HEK293T (cell line): ENCODE measurements at regions not wholly inside any gene's neighbourhood (a gene's known extent, or its start where the extent isn't known, plus 50 kb on each side); places are given as distances from the start of the nearest gene placed in this dataset.

Experiments
- CTCF ChIA-PET: fragments of 350-600 bp; formaldehyde crosslinking; extraction: SDS; loops from one replicate; lab custom pipeline; 2021; ENCODE audit warnings: antibody characterized with exemption, inconsistent platforms; lab: Yijun Ruan, JAX
- POLR2A ChIA-PET: fragments of 350-600 bp; formaldehyde crosslinking; extraction: SDS; loops from one replicate; lab custom pipeline; 2020; ENCODE audit warnings: antibody characterized with exemption, inconsistent platforms; lab: Yijun Ruan, JAX
- DNase-seq: peaks from one replicate; pipeline ENCODE4 v3.0.0; 2012; ENCODE audit warnings: mixed read lengths; ENCODE audit errors: extremely low spot score
- ARNT ChIP-seq: fragments of 450-650 bp; IDR thresholded peaks from 2 replicates; pipeline ENCODE4 v1.6.1; 2017; ENCODE audit warnings: mild to moderate bottlenecking
- BHLHE40 ChIP-seq: fragments of 450-650 bp; IDR thresholded peaks from 2 replicates; pipeline ENCODE4 v1.6.1; 2016; ENCODE audit warnings: mild to moderate bottlenecking, moderate library complexity, borderline replicate concordance
- CTBP1 ChIP-seq: fragments of 450-650 bp; IDR thresholded peaks from 2 replicates; pipeline ENCODE4 v1.6.1; 2016; ENCODE audit warnings: borderline replicate concordance
- ELF4 ChIP-seq: fragments of 450-650 bp; IDR thresholded peaks from 2 replicates; pipeline ENCODE4 v1.6.1; 2017; ENCODE audit warnings: antibody characterized with exemption
- FOXA1 ChIP-seq: fragments of 450-650 bp; IDR thresholded peaks from 2 replicates; pipeline ENCODE4 v1.6.1; 2016; ENCODE audit warnings: mild to moderate bottlenecking
- FOXK2 ChIP-seq: fragments of 450-650 bp; IDR thresholded peaks from 2 replicates; pipeline ENCODE4 v1.6.1; 2016; ENCODE audit warnings: mild to moderate bottlenecking
- FOXM1 ChIP-seq: fragments of 450-650 bp; IDR thresholded peaks from 2 replicates; pipeline ENCODE4 v1.6.1; 2017; ENCODE audit warnings: mild to moderate bottlenecking, borderline replicate concordance
- HDGF ChIP-seq: fragments of 450-650 bp; IDR thresholded peaks from 2 replicates; pipeline ENCODE4 v1.6.1; 2017; ENCODE audit warnings: antibody characterized with exemption, borderline replicate concordance
- L3MBTL2 ChIP-seq: fragments of 450-650 bp; conservative IDR thresholded peaks from 2 replicates; pipeline ENCODE4 v1.6.1; 2016; ENCODE audit warnings: mild to moderate bottlenecking
- LEF1 ChIP-seq: fragments of 450-650 bp; IDR thresholded peaks from 2 replicates; pipeline ENCODE4 v1.6.1; 2017; ENCODE audit warnings: mild to moderate bottlenecking, borderline replicate concordance
- NFRKB ChIP-seq: fragments of 450-650 bp; IDR thresholded peaks from 2 replicates; pipeline ENCODE4 v1.6.1; 2016; ENCODE audit warnings: mild to moderate bottlenecking, moderate library complexity
- SP1 ChIP-seq: fragments of 450-650 bp; IDR thresholded peaks from 2 replicates; pipeline ENCODE4 v1.6.1; 2017
- SUZ12 ChIP-seq: fragments of 450-650 bp; IDR thresholded peaks from 2 replicates; pipeline ENCODE4 v1.6.1; 2016; ENCODE audit warnings: mild to moderate bottlenecking
- TARDBP ChIP-seq: fragments of 450-650 bp; IDR thresholded peaks from 2 replicates; pipeline ENCODE4 v1.6.1; 2016
- ZNF384 ChIP-seq: fragments of 450-650 bp; IDR thresholded peaks from 2 replicates; pipeline ENCODE4 v1.6.1; 2016
- TF ChIP-seq, protein P1 (sequence below): fragments of 450-650 bp; IDR thresholded peaks from 2 replicates; pipeline ENCODE4 v1.6.1; 2016

DNA sequence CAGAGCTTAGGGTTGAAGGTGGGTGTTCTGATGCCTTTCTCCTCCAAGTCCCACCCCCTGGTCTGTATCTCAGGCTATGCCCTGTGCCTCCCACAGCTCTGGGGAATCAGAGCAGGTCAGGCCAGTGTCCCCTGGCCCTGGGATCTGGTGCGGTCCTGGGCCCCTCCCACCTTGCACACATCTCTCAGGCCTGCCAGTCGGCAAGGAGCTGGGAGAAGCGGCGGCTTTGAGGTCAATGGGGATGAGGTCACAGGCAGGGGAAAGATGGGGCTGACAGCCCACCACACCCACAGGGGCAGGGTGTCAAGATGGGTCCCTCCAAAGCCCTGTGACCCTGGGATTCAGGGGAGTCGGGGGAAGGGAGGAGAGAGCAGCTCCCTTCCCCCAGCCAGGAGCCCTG lies 65.4 kb upstream of the CASZ1 start:
- no peak for DNase-seq
- CTCF ChIA-PET = interaction anchor here (1.1 kb wide), 1 partner anchor 24 kb away, joined by 3 read pairs; no protein-coding TSS in a partner anchor
- TF ChIP-seq ELF4 = no peak
- no peak for TF ChIP-seq L3MBTL2
- no peak for TF ChIP-seq FOXK2
- no peak for TF ChIP-seq SUZ12
- POLR2A ChIA-PET = no interaction called here

DNA sequence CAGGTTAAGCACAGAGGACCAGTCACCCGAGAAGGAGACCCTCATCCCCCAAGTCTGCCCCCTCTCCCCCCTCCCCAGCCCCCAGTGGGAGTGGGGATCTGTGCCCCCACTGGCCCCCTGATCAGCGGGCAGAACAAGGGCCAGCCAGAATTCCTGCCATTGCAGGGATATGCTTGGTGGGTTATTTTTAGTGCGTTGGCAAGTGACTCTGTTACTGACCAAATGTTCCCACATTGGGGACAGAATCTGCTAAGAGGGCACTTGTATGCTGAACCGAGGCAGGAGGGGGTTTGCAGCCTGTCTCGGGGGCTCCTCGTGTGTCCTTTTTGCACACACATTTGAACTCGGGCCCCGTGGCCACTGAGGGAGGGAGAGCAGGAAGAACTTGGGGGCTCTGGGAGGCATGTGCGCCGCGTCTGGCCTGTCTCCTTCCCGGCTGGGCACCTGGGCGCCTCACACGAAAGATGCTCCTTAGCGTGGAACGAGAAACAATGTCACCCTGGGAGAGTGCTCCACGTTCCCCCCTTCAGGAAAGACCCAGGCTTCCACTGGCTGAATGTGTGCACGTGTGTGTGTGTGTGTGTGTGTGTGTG lies 66.4 kb upstream of the CASZ1 start:
- no peak for DNase-seq
- ChIA-PET POLR2A (no interaction called here), CTCF (no interaction called here)
- TF ChIP-seq ARNT (no peak), CTBP1 (no peak), NFRKB (no peak), ELF4 (no peak)

DNA sequence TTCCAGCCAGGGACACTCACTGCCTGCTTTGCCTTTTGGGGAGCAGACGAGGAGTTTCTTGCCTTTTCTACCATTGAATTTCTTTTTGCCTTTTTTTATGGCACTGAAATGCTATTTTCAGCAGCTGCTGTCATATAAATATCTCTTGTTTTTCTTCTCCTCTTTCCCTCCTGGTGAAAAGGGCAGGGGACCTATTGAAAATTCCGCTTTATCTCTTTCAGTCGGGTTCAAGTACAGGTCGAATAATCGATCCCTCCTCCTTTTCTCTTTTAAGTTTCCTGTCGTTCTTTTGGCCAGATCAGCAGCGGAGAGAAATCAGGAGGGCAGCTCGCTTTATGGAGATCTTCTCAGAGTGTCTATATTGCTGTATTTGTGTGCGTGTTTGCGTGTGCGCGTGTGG lies 67.4 kb upstream of the CASZ1 start:
- CTCF ChIA-PET = interaction anchor here (1.1 kb wide), 1 partner anchor 172 kb away, joined by 3 read pairs; no protein-coding TSS in a partner anchor
- TF ChIP-seq SP1 (no peak), HDGF (no peak), ARNT (no peak), L3MBTL2 (no peak), SUZ12 (no peak), TARDBP (no peak), FOXM1 (no peak), LEF1 (no peak), FOXA1 (no peak), ELF4 (no peak), NFRKB (no peak), CTBP1 (no peak), BHLHE40 (no peak), ZNF384 (no peak), FOXK2 (no peak)
- TF ChIP-seq, protein P1, sequence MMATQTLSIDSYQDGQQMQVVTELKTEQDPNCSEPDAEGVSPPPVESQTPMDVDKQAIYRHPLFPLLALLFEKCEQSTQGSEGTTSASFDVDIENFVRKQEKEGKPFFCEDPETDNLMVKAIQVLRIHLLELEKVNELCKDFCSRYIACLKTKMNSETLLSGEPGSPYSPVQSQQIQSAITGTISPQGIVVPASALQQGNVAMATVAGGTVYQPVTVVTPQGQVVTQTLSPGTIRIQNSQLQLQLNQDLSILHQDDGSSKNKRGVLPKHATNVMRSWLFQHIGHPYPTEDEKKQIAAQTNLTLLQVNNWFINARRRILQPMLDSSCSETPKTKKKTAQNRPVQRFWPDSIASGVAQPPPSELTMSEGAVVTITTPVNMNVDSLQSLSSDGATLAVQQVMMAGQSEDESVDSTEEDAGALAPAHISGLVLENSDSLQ = no peak
- POLR2A ChIA-PET = no interaction called here
- no peak for DNase-seq

DNA sequence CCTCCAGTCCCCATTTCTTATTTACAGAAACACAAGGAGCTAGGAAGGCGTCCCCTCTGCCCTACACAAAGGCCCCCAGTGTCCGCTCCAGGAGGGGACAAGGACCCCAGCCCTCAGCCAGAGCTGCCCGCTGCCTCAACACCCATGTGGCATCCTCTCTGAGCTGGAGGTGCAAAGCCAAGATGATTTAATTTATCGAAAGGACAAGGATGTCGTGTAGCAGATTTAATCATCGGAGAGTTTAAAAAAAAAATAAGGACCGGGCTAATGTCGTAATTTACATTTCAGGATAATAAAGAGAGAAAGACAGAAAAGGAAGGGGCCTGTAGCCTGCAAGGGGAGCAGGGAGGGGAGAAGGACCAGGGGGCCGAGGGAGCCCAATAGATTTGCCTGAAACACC lies 68.3 kb upstream of the CASZ1 start:
- ChIA-PET POLR2A (no interaction called here), CTCF (interaction anchor here (0.5 to 1.1 kb wide), 3 partner anchors 68 to 173 kb away, joined by 3 read pairs; no protein-coding TSS in a partner anchor)
- no peak for TF ChIP-seq FOXA1
- TF ChIP-seq CTBP1 = no peak
- TF ChIP-seq LEF1 = no peak
- TF ChIP-seq ARNT = no peak
- no peak for TF ChIP-seq ZNF384
- TF ChIP-seq, protein P1 = no peak
- no peak for TF ChIP-seq FOXM1
- TF ChIP-seq SP1 = no peak
- no peak for TF ChIP-seq FOXK2
- no peak for TF ChIP-seq SUZ12
- no peak for TF ChIP-seq ELF4
- no peak for TF ChIP-seq BHLHE40
- TF ChIP-seq TARDBP = no peak
- no peak for TF ChIP-seq L3MBTL2
- TF ChIP-seq NFRKB = no peak

DNA sequence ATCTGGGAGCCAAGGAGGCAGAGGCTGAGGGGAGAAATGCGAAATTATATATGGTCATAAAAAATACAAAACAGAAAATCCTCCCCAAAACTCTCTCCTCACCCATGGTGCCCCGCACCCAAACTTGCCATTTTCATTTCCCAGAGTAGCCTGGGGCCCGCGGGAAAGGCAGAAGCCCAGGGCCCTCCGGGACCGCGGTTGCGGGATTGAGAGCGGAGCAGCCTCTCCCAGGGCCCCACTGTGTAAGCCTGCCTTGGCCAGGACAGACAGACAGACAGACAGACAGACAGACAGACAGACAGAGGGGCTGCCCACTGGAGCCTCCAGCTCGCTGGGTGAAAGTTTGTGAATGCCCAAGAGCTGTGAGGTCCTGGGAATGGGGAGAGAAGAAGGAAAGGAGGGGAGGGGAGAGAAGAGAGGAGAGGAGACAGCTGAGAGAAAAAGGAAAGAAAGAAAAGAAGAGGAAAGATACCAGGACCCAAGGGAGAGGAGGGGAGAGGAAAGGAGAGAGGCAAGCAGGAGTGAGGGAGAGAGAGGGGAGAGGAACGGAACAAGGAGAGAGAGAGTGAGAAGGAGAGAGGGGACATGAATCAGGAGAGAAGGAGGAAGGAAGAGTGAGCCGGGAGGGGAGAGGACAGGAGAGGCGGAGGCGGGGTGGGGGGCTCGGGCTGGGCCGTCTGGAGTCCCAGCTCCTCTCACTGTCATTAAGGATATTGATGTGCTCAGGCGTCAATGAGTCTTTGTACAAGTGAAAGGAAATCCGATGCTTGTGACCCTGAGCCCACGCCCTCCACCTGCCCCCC lies 69.3 kb upstream of the CASZ1 start:
- no peak for TF ChIP-seq CTBP1
- TF ChIP-seq ZNF384 = no peak
- no peak for TF ChIP-seq ARNT
- no peak for TF ChIP-seq ELF4
- TF ChIP-seq L3MBTL2 = no peak
- no peak for TF ChIP-seq SP1
- CTCF ChIA-PET = interaction anchor here (0.6 kb wide), 4 partner anchors 183 to 618 kb away, joined by 3 to 6 read pairs (median 4); no protein-coding TSS in a partner anchor
- DNase-seq = no peak
- POLR2A ChIA-PET = no interaction called here

More for the DNA sequence above, 68.3 kb upstream of the CASZ1 start:
- no peak for DNase-seq

DNA sequence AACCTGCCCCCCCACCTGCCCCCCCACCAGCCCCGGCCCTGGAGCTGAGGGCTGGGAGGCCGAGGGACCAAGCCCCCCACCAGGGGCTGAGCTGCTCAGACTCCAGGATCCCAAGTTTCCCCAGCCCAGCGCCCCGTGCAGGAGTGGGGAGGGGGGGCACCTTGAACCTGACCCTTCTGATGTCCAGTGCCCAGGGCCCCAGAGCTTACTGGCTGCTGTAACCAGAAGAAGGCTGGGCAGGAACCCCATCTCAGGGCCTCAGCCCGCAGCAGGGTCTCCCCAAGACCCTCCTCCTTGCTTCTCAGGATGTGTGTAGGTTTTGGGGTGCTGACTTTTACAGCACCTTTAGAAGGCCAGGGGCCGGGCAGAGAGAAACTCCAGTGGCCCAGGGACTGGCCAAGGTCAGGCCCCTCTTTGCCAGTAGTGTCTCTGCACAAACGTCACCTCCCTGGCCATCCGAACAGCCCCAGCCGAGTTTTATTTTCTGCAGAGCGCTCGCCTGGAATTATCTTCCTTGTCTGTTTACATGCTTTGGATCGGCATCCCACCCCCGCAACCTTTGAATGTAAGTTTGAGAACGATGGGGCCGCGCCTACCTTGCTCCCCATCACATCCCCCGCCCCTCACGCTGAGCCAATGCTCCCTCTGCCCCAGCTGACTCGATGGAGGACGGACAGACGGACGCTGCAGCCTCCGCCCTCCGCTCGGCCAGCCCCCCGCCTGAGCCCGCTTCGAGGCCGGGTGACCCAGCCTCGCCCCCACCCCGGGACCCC lies 70.1 kb upstream of the CASZ1 start:
- CTCF ChIA-PET = interaction anchor here (0.6 to 1.2 kb wide), 7 partner anchors 33 to 373 kb away, joined by 3 to 7 read pairs (median 3); no protein-coding TSS in a partner anchor
- TF ChIP-seq BHLHE40 = no peak
- no peak for TF ChIP-seq CTBP1
- TF ChIP-seq ZNF384 = no peak
- TF ChIP-seq FOXM1 = no peak
- TF ChIP-seq L3MBTL2 = no peak
- no peak for TF ChIP-seq SP1
- TF ChIP-seq ARNT = no peak
- no peak for TF ChIP-seq FOXA1
- no peak for TF ChIP-seq FOXK2
- TF ChIP-seq TARDBP = no peak
- TF ChIP-seq NFRKB = no peak
- no peak for TF ChIP-seq LEF1
- TF ChIP-seq HDGF = no peak
- TF ChIP-seq ELF4 = no peak
- TF ChIP-seq, protein P1 = no peak
- no peak for TF ChIP-seq SUZ12
- POLR2A ChIA-PET = no interaction called here
- no peak for DNase-seq
